ENCODE measurements at regions not wholly inside any gene's neighbourhood (a gene's known extent, or its start where the extent isn't known, plus 50 kb on each side); places are given as distances from the start of the nearest gene placed in this dataset.

DNA sequence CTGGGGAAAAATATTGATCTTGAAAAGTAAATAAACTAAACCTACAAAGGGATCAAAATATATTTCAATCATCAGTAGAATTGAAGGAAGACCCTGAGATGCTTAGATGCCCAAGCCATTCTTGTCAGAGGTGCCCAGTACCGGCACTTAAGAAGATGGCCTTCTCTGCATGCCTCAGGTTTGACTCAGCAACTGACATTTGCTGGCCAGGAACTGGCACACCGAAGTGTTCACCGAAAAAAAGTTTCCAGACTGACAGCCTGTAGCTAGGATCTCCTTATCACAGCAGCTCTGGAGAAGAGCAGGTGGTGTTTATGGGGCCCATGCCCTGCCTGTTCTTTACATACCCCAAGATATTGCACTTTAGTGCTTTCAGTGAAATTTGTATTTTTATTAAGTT is 203.2 kb downstream of the MOXD1 start:
- Histone ChIP-seq H3K27me3 (ENCODE audit: insufficient read depth, low read length) (no peaks in the 10 kb centered on the region), H4K20me1 (ENCODE audit: insufficient read depth, low read length) (no peaks in the 10 kb centered on the region), H3K9me3 (ENCODE audit: insufficient read depth, low read depth, low read length) (no peaks in the 10 kb centered on the region), H3K36me3 (ENCODE audit: insufficient read depth, low read length) (no peaks in the 10 kb centered on the region), H2AFZ (ENCODE audit: low read depth, low read length) (no peak overlapping the region), H3K4me2 (ENCODE audit: low read length) (peak overlapping the region; percentile 8), H3K4me3 (ENCODE audit: insufficient read depth, low read depth, low read length) (no peak overlapping the region), H3K9ac (ENCODE audit: low read length) (no peak overlapping the region), H3K79me2 (ENCODE audit: insufficient read depth, low read length) (no peaks in the 10 kb centered on the region), H3K27ac (ENCODE audit: low read depth, low read length) (peak overlapping the region; percentile 81), H3K4me1 (ENCODE audit: insufficient read depth, low read length) (peaks cover 21% of the 10 kb centered on the region)
- Mint-ChIP-seq H3K4me3 (ENCODE audit: unreplicated experiment) (no peak overlapping the region), H3K36me3 (ENCODE audit: low read depth, unreplicated experiment) (no peaks in the 10 kb centered on the region), H3K27ac (ENCODE audit: unreplicated experiment) (no peak overlapping the region), H3K9me3 (ENCODE audit: unreplicated experiment) (peaks cover 2% of the 10 kb centered on the region), H3K4me1 (ENCODE audit: low read depth, unreplicated experiment) (peaks cover 14% of the 10 kb centered on the region), H3K27me3 (ENCODE audit: low read depth, unreplicated experiment) (no peaks in the 10 kb centered on the region)
- DNase-seq (ENCODE audit: low read depth) (peak; percentile 46), FAIRE-seq (no peak)
- no peak for TF ChIP-seq EZH2 (IDR thresholded peaks at IDR 0.05; ENCODE audit: insufficient read depth, low read length)
- TF ChIP-seq, protein P1, sequence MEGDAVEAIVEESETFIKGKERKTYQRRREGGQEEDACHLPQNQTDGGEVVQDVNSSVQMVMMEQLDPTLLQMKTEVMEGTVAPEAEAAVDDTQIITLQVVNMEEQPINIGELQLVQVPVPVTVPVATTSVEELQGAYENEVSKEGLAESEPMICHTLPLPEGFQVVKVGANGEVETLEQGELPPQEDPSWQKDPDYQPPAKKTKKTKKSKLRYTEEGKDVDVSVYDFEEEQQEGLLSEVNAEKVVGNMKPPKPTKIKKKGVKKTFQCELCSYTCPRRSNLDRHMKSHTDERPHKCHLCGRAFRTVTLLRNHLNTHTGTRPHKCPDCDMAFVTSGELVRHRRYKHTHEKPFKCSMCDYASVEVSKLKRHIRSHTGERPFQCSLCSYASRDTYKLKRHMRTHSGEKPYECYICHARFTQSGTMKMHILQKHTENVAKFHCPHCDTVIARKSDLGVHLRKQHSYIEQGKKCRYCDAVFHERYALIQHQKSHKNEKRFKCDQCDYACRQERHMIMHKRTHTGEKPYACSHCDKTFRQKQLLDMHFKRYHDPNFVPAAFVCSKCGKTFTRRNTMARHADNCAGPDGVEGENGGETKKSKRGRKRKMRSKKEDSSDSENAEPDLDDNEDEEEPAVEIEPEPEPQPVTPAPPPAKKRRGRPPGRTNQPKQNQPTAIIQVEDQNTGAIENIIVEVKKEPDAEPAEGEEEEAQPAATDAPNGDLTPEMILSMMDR (IDR thresholded peaks at IDR 0.05; ENCODE audit: insufficient read depth, low read depth, low read length): no peak

DNA sequence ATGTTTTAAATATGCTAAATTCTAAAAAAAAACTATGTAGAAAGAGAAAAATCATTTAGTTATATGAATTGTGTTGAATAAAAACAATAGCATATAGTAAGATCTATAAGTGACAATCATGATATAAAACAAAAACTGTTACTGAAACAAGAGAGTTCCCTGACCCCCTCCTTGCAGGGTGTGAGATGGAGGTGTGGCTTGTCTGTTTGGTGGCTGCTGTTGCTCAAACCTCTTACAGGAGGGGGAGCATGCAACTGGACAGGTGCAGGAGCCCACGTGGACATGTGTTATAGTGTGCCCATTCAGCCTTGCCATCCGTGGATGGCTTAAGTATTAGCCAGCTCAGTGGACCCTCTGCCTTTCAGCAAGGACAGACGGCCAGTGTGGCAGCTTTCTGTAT is 206.7 kb downstream of the MOXD1 start:
- Histone ChIP-seq H3K4me2 (ENCODE audit: low read length) (no peak overlapping the region), H3K4me1 (ENCODE audit: insufficient read depth, low read length) (peaks cover 35% of the 10 kb centered on the region), H3K27ac (ENCODE audit: low read depth, low read length) (no peak overlapping the region), H3K9ac (ENCODE audit: low read length) (no peak overlapping the region), H3K27me3 (ENCODE audit: insufficient read depth, low read length) (no peaks in the 10 kb centered on the region), H3K9me3 (ENCODE audit: insufficient read depth, low read depth, low read length) (no peaks in the 10 kb centered on the region), H3K79me2 (ENCODE audit: insufficient read depth, low read length) (no peaks in the 10 kb centered on the region), H3K4me3 (ENCODE audit: insufficient read depth, low read depth, low read length) (no peak overlapping the region), H2AFZ (ENCODE audit: low read depth, low read length) (no peak overlapping the region), H3K36me3 (ENCODE audit: insufficient read depth, low read length) (no peaks in the 10 kb centered on the region), H4K20me1 (ENCODE audit: insufficient read depth, low read length) (no peaks in the 10 kb centered on the region)
- FAIRE-seq (no peak), DNase-seq (ENCODE audit: low read depth) (no peak)
- no peak overlapping the region for H3K4me3 Mint-ChIP-seq (ENCODE audit: unreplicated experiment)
- no peak overlapping the region for H3K27ac Mint-ChIP-seq (ENCODE audit: unreplicated experiment)
- TF ChIP-seq, protein P1 (IDR thresholded peaks at IDR 0.05; ENCODE audit: insufficient read depth, low read depth, low read length): no peak
- no peak for TF ChIP-seq EZH2 (IDR thresholded peaks at IDR 0.05; ENCODE audit: insufficient read depth, low read length)
- peaks cover 27% of the 10 kb centered on the region for H3K4me1 Mint-ChIP-seq (ENCODE audit: low read depth, unreplicated experiment)
- H3K36me3 Mint-ChIP-seq (ENCODE audit: low read depth, unreplicated experiment): no peaks in the 10 kb centered on the region
- H3K9me3 Mint-ChIP-seq (ENCODE audit: unreplicated experiment): peaks cover 2% of the 10 kb centered on the region
- H3K27me3 Mint-ChIP-seq (ENCODE audit: low read depth, unreplicated experiment): no peaks in the 10 kb centered on the region

DNA sequence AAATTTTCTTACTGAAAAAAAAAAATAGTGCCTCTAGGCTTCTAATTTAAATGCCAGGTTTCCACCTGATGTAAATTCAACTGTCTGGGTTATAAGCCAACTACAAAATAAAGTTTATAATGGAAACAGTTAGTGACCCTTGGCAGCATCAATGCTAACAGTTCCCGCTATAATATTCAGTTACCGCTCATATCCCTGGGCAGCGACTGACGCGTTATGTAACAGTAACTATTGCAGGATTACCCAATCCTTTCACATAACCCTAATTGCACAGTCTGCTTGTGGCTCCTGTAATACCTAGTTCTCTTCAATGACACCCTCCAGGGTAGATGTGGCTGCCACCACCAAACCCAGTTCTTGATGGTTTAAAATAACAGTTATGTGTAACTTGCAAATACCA is 208.6 kb downstream of the MOXD1 start:
- TF ChIP-seq EZH2 (IDR thresholded peaks at IDR 0.05; ENCODE audit: insufficient read depth, low read length): no peak
- TF ChIP-seq, protein P1 (IDR thresholded peaks at IDR 0.05; ENCODE audit: insufficient read depth, low read depth, low read length): no peak
- Histone ChIP-seq H3K36me3 (ENCODE audit: insufficient read depth, low read length) (no peaks in the 10 kb centered on the region), H3K4me1 (ENCODE audit: insufficient read depth, low read length) (peaks cover 33% of the 10 kb centered on the region), H3K9ac (ENCODE audit: low read length) (no peak overlapping the region), H4K20me1 (ENCODE audit: insufficient read depth, low read length) (no peaks in the 10 kb centered on the region), H3K27me3 (ENCODE audit: insufficient read depth, low read length) (no peaks in the 10 kb centered on the region), H3K79me2 (ENCODE audit: insufficient read depth, low read length) (no peaks in the 10 kb centered on the region), H2AFZ (ENCODE audit: low read depth, low read length) (no peak overlapping the region), H3K4me3 (ENCODE audit: insufficient read depth, low read depth, low read length) (no peak overlapping the region), H3K4me2 (ENCODE audit: low read length) (no peak overlapping the region), H3K27ac (ENCODE audit: low read depth, low read length) (no peak overlapping the region), H3K9me3 (ENCODE audit: insufficient read depth, low read depth, low read length) (no peaks in the 10 kb centered on the region)
- Mint-ChIP-seq H3K27ac (ENCODE audit: unreplicated experiment) (no peak overlapping the region), H3K36me3 (ENCODE audit: low read depth, unreplicated experiment) (no peaks in the 10 kb centered on the region), H3K4me1 (ENCODE audit: low read depth, unreplicated experiment) (peaks cover 31% of the 10 kb centered on the region), H3K27me3 (ENCODE audit: low read depth, unreplicated experiment) (no peaks in the 10 kb centered on the region), H3K4me3 (ENCODE audit: unreplicated experiment) (no peak overlapping the region), H3K9me3 (ENCODE audit: unreplicated experiment) (peaks cover 2% of the 10 kb centered on the region)
- no peak for DNase-seq (ENCODE audit: low read depth)
- no peak for FAIRE-seq
